Mesodermal cell (in vitro differentiated cells): ENCODE measurements at regions not wholly inside any gene's neighbourhood (a gene's known extent, or its start where the extent isn't known, plus 50 kb on each side); places are given as distances from the start of the nearest gene placed in this dataset.
A peak's percentile ranks its signal among the peaks of the same experiment; 100 is the strongest.

ENCODE experiments used
- H3K27ac ChIP-seq: 2 replicates; pipeline ENCODE4 v1.7.0; 2013; ENCODE audit warnings: mild to moderate bottlenecking, low read depth, low read length, moderate library complexity; ENCODE audit not compliant: severe bottlenecking
- H3K36me3 ChIP-seq: 2 replicates; pipeline ENCODE4 v1.7.1; 2013; ENCODE audit warnings: mild to moderate bottlenecking, low read length, moderate library complexity; ENCODE audit not compliant: control insufficient read depth, insufficient read depth
- H3K4me1 ChIP-seq: one replicate; pipeline ENCODE4 v1.7.1; 2013; ENCODE audit warnings: mild to moderate bottlenecking, low read length; ENCODE audit not compliant: insufficient read depth, control insufficient read depth, poor library complexity, severe bottlenecking
- H3K4me3 ChIP-seq: 2 replicates; pipeline ENCODE4 v1.7.0; 2013; ENCODE audit warnings: low read length, control low read depth, mild to moderate bottlenecking; ENCODE audit not compliant: insufficient read depth, poor library complexity, severe bottlenecking; ENCODE audit errors: extremely low read depth
- H3K9me3 ChIP-seq: 2 replicates; pipeline ENCODE4 v1.7.1; 2013; ENCODE audit warnings: mild to moderate bottlenecking, low read length, moderate library complexity; ENCODE audit not compliant: control insufficient read depth
- WGBS, 2 experiments: methylation state at CpG; one replicate each; pipeline ENCODE4 v1.1.5; 2013; ENCODE audit warnings: missing lambda C conversion rate in 2 of 2; ENCODE audit not compliant: insufficient coverage in 2 of 2; 5-methylcytosine and 5-hydroxymethylcytosine counted together

DNA sequence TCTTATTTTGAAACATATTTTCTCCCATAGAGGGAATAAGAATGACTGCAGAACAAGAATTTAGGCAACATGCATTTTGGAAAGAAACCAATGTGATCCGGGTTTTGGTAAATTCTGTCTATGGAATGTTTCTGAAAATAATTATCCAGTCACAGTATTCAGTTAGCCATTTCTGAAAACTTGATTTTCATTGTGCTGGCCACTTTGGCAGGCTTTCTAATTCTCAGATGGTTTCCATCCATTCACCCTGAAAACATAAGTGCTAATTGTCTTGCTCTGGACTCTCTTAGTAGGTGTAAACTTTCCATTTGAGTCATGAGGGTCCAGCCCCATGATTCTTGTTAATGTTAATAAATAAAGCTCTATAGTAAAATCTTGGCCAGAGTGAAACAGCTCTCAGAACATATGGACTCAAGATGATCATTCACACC, 176.5 kb downstream of the RBM43 start:
- Histone ChIP-seq H3K9me3 (no peaks in the 10 kb centered on the region), H3K27ac (no peak overlapping the region), H3K4me3 (no peak overlapping the region), H3K36me3 (no peaks in the 10 kb centered on the region), H3K4me1 (no peaks in the 10 kb centered on the region)
- WGBS, 2 experiments: no CpG with 5 or more reads among the region's 1 CpG

DNA sequence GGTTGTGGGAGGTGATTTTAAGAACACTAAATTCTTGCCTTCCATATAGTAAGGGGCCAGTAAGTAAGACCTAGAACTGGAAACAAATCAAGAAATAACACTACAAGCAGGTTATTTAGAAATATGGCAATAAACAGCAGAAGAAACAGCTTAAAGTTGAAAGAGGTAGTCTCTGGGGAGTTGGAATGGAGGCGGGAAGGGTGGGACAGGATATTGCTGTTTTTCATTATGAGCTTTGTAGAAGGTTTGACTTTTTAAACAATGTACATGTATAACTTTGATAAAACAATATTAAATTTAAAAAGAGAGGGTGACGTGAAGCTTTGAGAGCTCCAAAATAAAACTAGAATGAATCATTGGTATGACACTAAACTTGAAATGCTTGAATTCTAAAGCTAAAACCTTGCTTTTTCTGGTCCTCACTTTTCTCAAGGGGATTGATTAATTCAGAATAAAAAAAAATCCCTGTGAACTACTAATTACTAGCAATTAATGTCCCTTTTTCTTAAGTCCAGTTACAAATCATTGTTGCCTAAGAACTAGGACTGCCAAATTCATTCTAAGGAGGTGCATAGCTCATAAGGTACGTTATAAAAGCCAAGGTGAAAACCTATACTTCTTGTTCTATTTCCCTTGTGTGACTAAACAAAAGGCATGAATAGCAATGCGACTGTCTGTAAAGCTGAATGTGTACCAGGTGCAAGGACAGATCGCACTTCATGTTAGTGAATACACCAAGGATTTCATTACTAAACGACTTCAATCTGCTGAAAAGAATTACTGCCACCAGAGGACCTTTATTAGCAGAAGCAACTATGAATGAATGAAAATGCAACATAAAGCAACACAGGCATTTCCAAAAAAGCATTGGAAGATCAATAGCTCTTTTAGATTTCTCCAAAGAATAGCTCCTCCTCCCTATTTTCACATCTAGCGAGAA, 177.5 kb downstream of the RBM43 start:
- 81 to 91% methylated on average over 4 to 5 of the region's 7 CpGs for WGBS, 2 experiments
- no peaks in the 10 kb centered on the region for H3K9me3 ChIP-seq
- H3K27ac ChIP-seq: no peak overlapping the region
- H3K4me3 ChIP-seq: no peak overlapping the region
- H3K4me1 ChIP-seq: no peaks in the 10 kb centered on the region
- H3K36me3 ChIP-seq: no peaks in the 10 kb centered on the region

DNA sequence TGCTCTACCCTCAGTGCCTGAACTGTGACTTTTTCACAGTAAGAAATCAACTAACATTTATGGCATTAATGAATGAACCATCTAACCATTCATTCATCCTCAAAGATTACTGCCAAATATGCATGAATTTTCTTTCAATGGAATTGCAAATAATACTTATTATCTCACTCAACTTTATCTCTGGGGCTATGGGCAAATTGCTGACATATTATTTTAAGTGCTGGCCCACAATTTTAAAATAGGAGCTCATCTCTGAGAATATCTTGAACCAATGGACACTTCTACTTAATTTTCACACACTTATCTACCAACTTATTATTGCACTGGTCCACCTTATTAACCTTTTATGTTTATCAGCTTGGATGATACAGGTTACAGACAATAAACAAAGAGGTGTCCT, 182.8 kb downstream of the RBM43 start:
- no peaks in the 10 kb centered on the region for H3K9me3 ChIP-seq
- no peaks in the 10 kb centered on the region for H3K4me1 ChIP-seq
- no peak overlapping the region for H3K4me3 ChIP-seq
- no peaks in the 10 kb centered on the region for H3K36me3 ChIP-seq
- H3K27ac ChIP-seq: no peak overlapping the region

DNA sequence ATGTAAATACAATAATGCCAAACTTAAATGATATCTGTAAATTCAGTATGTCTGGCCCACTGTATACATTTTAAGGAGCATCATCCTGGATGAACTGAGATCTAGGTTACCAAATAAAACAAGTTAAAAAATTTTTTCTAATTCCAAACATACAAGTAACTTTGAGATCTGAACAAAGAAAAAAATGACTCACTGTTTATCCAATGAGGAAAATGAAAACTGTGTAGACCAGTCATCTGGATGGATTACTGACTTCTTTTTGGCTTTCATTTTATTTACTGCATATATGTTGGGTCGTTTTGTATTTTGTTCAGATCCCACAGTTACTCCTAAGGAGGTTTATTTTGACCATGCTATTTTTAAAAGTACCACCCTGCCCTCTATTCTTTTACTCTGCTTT, 189.8 kb downstream of the RBM43 start:
- Histone ChIP-seq H3K4me1 (no peaks in the 10 kb centered on the region), H3K36me3 (no peaks in the 10 kb centered on the region), H3K9me3 (no peaks in the 10 kb centered on the region), H3K4me3 (no peak overlapping the region), H3K27ac (no peak overlapping the region)
- WGBS, 2 experiments: no CpG with 5 or more reads among the region's 1 CpG

DNA sequence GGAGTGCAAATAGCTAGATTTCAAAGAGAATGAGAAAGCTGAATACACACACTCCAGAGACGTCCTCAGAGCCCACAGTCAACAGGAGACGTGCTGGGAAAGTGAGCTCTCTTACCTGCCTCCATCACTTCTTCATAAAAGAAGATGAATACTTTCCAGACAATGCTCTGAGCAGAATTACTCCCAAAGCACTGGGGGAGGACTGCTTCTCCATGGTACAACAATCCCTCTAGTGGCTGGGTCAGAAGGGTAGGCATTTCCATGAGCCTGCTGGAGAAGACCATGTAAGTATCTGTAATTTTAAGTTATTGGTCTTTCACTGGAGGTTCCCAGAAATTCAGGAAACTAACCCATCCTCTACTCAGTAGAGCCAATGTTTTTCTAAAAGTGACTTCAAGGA, 190.3 kb downstream of the RBM43 start:
- no peaks in the 10 kb centered on the region for H3K36me3 ChIP-seq
- H3K9me3 ChIP-seq: no peaks in the 10 kb centered on the region
- H3K4me1 ChIP-seq: no peaks in the 10 kb centered on the region
- WGBS, 2 experiments: 24% methylated on average over 2 of the region's 2 CpGs; no CpG with 5 or more reads in 1 of the 2 experiments
- H3K27ac ChIP-seq: no peak overlapping the region
- no peak overlapping the region for H3K4me3 ChIP-seq

DNA sequence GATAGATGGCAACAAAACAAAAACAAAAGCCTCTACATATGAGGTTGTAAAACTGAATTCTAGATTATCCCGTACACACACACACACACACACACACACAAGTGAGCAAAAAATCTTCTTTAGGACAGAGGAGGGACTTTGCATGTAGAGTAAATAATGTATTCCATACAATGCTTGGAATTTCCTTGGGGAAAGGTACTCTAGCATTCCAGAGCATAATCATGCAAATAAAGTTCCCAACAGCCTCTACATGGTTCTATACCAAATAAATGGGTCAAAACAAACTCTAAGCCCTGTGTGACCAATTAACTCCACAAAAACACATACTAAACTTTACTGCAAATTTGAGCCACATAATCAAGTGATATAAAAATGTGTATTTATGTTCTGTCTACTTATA, 191.4 kb downstream of the RBM43 start:
- Histone ChIP-seq H3K9me3 (no peaks in the 10 kb centered on the region), H3K4me1 (no peaks in the 10 kb centered on the region), H3K4me3 (no peak overlapping the region), H3K36me3 (no peaks in the 10 kb centered on the region), H3K27ac (no peak overlapping the region)
- WGBS, 2 experiments: no CpG with 5 or more reads among the region's 1 CpG

DNA sequence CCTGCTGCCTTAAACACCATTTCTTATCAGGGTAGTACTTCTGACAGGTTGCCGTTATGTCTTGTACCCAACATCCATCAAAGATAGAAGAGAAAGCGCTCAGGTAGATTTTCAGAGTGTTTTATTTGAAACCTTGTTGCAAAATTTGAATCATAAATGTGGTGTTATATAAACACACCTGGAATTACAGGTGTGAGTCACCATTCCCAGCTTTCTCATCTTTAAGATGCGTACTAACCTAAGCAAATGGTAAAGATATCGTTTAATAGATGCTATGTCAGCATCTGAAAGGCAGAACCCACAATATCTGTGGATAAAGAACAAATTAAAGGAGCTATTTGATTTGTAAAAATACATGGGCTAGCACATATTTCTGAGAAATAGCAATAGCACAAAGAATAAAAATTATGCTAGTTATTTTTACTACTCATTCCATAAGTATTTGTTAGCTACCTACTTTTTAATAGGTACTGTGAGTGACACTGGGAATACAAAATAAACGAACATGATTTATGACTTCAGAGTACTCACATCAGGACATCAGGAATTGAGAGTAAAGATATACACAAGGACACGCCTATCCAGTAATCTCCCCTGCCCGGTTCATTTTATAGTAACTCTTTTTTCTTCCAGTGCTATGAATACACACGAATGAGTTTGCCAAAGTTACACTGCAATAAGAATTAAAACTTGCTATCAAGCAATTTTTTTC, 193.8 kb downstream of the RBM43 start:
- Histone ChIP-seq H3K9me3 (no peaks in the 10 kb centered on the region), H3K4me1 (no peaks in the 10 kb centered on the region), H3K36me3 (no peaks in the 10 kb centered on the region), H3K4me3 (no peak overlapping the region), H3K27ac (no peak overlapping the region)
- WGBS, 2 experiments: 82 to 100% methylated on average over 1 to 4 of the region's 8 CpGs

DNA sequence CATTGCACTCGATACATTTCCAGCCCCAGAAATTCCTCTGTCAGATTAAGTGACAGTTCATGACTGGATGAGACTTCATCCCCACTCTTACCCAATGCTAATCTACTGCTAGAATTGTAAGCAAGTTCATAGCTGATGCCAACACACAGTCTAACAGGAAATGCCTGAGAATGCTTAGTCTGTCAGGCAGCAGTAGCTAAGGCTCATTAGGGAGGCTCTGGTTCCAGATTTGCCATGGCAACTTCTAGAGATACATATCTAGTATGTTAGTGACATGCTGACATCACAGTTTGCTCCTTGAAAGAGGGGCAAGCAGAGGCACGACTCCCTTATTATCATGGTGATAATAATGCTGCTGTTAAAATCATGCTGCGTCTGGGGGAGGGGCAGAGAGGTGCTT, 198.4 kb downstream of the RBM43 start:
- H3K27ac ChIP-seq: peak overlapping the region; percentile 68
- 28% methylated on average over 2 of the region's 3 CpGs; no CpG with 5 or more reads in 1 of the 2 experiments for WGBS, 2 experiments

DNA sequence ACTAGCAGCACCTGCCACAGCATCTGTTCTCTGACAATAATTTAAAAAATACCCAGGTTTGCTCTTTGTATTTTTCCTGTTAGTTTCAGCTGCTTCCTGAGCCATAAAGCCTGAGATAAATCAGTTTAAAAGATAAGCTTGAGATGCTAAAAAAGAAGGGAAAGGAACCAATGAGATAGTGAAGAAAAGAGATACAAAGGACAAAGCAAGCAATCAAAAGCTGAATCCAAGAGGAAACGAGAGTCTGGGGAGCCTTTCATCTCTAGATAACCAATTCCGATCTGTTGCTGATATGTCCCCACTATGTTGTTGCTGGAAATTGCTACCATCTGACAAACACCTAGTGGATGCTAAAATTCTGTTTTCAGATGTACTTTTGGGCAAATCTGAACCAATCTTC, 201.4 kb downstream of the RBM43 start:
- Histone ChIP-seq H3K4me3 (no peak overlapping the region), H3K36me3 (no peaks in the 10 kb centered on the region), H3K9me3 (no peaks in the 10 kb centered on the region), H3K4me1 (no peaks in the 10 kb centered on the region), H3K27ac (no peak overlapping the region)
- 70 to 73% methylated on average over 2 of the region's 2 CpGs for WGBS, 2 experiments

More for the DNA sequence above, 198.4 kb downstream of the RBM43 start:
- Histone ChIP-seq H3K9me3 (no peaks in the 10 kb centered on the region), H3K4me3 (no peak overlapping the region), H3K36me3 (no peaks in the 10 kb centered on the region), H3K4me1 (no peaks in the 10 kb centered on the region)

DNA sequence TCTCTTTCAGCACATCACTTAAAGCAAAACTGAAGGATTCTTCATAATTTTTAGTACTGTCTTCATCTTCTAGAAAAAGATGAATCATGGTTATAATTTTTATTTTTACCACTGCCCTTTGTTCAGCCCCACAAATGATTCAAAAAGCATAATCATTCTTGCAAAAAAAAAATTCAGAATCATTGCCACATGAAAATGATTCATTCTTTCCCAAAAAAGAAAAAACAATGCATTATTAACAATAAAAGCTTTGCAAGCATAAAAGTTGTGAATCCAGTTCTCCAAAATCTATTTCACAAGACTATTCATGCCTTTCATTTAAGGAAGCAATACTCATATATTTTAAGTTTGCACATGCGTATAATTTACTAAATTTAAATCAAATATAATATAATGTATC, 204.8 kb downstream of the RBM43 start:
- Histone ChIP-seq H3K4me1 (no peaks in the 10 kb centered on the region), H3K9me3 (no peaks in the 10 kb centered on the region), H3K36me3 (no peaks in the 10 kb centered on the region), H3K27ac (no peak overlapping the region), H3K4me3 (no peak overlapping the region)
- WGBS, 2 experiments: no CpG with 5 or more reads among the region's 1 CpG

DNA sequence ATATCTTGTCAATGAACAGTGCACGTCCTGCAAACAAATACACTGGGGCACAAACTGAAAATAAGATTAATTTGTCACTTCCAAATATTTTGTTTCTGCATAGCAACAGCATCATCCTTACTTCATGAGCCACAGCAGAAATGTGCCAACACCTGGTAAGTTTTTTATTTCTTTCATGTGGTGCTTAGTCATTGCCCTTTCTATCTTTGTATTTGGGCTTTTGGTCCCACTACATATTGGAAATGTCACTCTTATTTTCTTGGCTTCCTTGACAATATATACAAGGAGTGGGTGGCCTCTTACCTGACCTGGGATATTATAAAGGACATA, 208.0 kb downstream of the RBM43 start:
- Histone ChIP-seq H3K9me3 (no peaks in the 10 kb centered on the region), H3K36me3 (no peaks in the 10 kb centered on the region), H3K4me1 (no peaks in the 10 kb centered on the region), H3K4me3 (no peak overlapping the region), H3K27ac (no peak overlapping the region)
- 50 to 88% methylated on average over 1 of the region's 1 CpG for WGBS, 2 experiments
